Middle frontal gyrus (tissue), 1 donor: ENCODE measurements at regions not wholly inside any gene's neighbourhood (a gene's known extent, or its start where the extent isn't known, plus 50 kb on each side); places are given as distances from the start of the nearest gene placed in this dataset.
"Not testable (repeated sequence)": the region's sequence is repeated elsewhere in the genome, so short reads cannot be mapped to it uniquely, and the experiment has no call there.

ENCODE experiments used
- DNase-seq: peaks from one replicate; pipeline ENCODE4 v3.0.0-alpha.2; 2015; ENCODE audit warnings: low spot score; ENCODE audit errors: extremely low spot score

GRCh38 chrX:67213686-67214085 lies 330.1 kb upstream of the AR start:
- DNase-seq, result not testable (repeated sequence)

- no peak for DNase-seq
These were observed 335.9 kb upstream of the AR start for GRCh38 chrX:67207912-67208311.

- DNase-seq, result no peak
These were observed 384.4 kb upstream of the AR start for GRCh38 chrX:67159437-67159836.

- DNase-seq, result no peak
These were observed 429.2 kb upstream of the AR start for GRCh38 chrX:67114635-67115034.

DNA sequence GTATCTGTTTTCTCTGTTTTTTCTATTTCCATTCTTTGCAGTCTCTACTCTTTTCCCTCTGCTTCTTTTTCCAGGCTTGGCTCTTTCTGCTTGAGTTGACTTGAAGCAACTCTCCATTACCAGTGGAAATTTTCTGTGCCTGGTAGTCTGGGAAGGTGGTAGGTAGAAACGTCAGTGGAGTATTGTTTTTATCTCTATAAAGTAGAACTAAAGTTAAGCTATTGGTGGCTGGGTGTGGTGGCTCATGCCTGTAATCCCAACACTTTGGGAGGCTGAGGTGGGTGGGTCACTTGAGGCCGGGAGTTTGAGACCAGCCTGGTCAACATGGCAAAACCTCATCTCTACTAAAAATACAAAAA lies 438.1 kb upstream of the AR start:
- DNase-seq, result no peak

DNA sequence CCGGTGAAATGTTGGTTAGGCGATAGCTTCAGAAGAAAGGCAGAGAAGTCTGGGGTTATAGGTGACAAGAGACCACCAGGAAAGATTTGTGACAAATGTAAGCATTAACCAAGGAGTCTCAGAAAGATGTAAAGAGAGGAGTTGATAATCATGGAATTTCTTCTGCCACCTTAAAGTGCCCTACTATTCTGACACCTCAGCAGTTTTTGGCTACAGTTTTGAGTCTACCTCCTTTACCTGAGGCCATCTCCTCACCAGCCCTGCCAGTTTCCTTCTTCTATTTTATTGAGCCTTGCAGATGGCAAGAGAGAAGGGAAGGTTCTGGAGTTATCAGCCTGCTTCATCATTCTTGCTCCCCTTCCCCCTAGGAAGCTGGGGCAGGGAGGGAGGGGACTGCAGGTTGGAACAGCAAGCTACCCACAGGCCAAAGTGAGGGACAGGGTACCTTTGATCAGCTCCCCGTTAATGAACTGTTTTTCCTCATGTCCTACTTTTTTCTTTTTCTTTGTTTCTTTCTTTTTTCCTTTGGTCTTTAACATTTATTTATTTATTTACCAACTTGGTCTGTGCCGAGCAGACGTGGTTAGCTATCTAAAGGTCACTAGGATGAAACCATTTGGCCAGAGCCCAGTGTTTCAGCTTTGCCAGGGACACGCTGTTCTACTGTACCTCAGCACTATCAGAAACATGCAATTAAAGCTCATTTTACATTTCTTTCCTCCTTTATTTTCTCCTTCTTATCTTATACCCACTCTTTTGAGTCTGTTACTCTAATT lies 438.7 kb upstream of the AR start:
- DNase-seq, result no peak

- DNase-seq, result no peak
These were observed 443.6 kb upstream of the AR start for GRCh38 chrX:67100031-67100884.

- no peak for DNase-seq
These were observed 449.8 kb upstream of the AR start for GRCh38 chrX:67094061-67094460.

- no peak for DNase-seq
These were observed 411.9 kb upstream of the EDA2R start for GRCh38 chrX:67050760-67051159.

DNA sequence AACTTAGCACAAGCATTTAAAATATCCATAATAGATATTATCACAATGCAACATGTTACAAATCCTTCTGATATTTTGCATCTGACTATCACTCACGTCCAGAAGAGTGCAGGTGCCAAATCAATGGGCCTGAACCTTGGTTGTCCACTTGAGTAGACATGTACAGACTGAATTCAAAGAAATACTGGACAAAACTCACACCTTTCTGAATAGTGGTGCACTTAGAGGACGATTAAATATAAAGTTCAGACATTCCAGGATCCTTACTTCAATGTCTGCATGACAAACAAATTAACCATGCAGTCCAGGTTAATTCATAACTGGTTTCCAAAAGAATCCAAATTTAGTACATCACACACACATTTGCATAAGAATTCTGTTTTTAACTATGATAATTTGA lies 406.0 kb upstream of the EDA2R start:
- DNase-seq, result no peak

- DNase-seq, result no peak
These were observed 405.3 kb upstream of the EDA2R start for GRCh38 chrX:67044029-67044653.

GRCh38 chrX:67004451-67004850 lies 365.6 kb upstream of the EDA2R start:
- no peak for DNase-seq

DNA sequence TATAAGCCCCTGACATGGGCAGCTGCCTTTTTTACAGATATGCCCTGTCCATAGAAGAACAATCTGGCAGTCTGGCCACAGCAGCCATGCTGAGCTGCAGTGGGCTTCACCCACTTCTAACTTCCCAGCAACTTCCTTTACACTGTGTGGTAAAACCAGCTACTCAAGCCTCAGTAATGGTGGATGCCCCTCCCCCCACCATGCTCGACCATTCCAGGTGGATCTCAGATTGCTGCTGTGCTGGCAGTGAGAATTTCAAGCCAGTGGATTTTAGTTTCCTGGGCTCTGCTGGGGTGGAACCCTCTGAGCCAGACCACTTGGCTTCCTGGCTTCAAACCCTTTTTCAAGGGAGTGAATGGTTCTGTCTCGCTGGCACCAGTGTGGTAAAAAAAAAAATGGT lies 355.9 kb upstream of the EDA2R start:
- no peak for DNase-seq

GRCh38 chrX:66992077-66992476 lies 353.2 kb upstream of the EDA2R start:
- DNase-seq, result not testable (repeated sequence)

- no peak for DNase-seq
These were observed 349.5 kb upstream of the EDA2R start for GRCh38 chrX:66988331-66988730.

- DNase-seq, result no peak
These were observed 322.8 kb upstream of the EDA2R start for GRCh38 chrX:66961665-66962064.

DNA sequence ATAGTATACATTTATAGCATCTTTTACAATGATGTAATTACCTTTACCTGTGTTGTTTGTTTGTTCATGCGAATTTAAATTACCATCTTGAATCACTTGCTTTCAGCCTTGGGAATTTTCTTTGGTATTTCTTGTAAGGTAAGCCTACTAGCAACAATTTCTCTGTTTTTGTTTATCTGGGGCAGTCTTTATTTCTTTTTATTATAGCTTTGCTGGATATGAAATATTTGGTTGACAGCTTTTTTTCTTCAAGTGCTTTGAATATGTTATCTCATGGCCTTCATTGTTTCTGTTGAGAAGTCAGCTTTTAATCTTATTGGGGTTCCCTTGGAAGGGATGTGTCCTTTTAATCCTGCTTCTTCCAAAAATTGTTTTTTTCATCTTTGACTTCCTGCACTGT lies 292.8 kb upstream of the EDA2R start:
- DNase-seq, result no peak

DNA sequence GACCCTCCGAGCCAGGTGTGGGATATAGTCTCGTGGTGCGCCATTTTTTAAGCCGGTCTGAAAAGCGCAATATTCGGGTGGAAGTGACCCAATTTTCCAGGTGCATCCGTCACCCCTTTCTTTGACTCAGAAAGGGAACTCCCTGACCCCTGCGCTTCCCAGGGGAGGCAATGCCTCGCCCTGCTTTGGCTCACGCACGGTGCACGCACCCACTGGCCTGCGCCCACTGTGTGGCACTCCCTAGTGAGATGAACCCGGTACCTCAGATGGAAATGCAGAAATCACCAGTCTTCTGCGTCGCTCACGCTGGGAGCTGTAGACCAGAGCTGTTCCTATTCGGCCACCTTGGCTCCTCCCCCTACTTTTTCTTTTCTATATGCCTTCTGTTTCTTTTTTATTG lies 291.6 kb upstream of the EDA2R start:
- not testable (repeated sequence) for DNase-seq

DNA sequence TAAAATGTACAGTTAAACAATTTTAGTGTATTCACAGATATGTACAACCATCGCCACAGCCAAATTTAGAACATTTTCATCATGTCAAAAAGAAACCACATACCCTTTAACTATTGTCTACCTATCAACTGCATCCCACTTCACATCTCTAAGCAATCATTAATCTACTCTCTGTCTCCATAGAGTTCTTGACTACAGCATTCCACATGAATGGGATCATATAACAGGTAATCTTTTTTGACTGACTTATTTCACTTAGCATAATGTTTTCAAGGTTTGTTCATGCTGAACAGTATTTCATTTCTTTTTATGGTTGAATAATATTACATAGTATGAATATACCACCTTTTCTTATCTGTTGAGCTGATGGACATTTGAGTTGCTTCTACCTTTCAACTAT lies 281.4 kb upstream of the EDA2R start:
- no peak for DNase-seq

DNA sequence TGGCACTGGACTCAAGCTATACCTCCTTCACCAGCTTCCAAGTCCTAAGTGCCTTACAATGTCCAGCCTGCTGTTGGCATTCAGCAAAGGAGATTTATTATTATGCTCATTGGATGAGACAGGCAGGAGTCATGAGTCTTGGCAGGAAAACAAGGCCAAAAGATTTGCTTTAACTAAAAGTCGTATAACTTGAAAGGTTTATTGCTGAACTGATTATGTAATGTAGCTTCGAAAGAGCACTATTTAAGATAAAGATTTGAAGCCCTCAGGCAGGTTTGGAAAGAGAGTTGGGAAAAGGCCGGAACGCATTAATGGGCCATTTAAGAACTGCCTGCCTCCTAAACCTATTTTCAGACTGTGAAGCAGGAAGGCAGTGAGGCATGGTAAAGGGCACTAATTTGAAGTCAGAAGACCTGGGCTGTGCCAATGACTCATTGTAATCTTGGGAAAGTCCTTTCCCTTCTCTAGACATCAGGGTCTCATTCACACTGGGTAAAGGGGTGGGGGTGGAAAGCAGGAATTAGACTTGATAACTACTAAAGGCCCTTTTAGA lies 280.5 kb upstream of the EDA2R start:
- DNase-seq, result no peak

DNA sequence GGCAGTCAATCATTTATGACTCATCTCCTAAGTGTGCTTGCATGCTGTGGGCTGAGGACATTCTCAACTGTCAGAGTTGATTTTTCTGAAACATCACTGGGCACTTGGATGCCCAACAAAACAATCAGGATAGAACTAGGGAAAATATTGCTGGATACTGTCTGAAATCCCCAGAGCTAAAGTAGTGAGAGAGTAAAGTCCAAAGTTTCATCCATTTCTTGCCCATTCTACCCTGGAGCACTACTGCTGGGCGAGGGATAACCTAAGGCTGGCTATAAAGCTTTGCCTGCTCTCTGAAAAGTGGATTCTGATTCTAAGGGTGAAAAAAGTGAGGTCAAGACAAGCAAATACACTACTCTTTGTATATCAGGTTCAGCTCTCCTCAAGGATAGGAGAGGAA lies 279.6 kb upstream of the EDA2R start:
- no peak for DNase-seq

- no peak for DNase-seq
These were observed 277.0 kb upstream of the EDA2R start for GRCh38 chrX:66915893-66916292.
